Psoas muscle (tissue), 7 donors: ENCODE measurements at regions not wholly inside any gene's neighbourhood (a gene's known extent, or its start where the extent isn't known, plus 50 kb on each side); places are given as distances from the start of the nearest gene placed in this dataset.

Experiments
- ATAC-seq, 4 donors: fragments of 200-7000 bp; cut with Tn5 transposase; one replicate each; pipeline ENCODE4 v1.9.1; 2020; ENCODE audit warnings: moderate library complexity in 3 of 4, mild to moderate bottlenecking in 2 of 4
- DNase-seq, 2 donors: peaks; one replicate each; pipeline ENCODE4 v3.0.0-alpha.2; 2020
- H3K27ac ChIP-seq: fragments of 200-600 bp; one replicate; pipeline ENCODE4 v1.8.0; 2022
- H3K27me3 ChIP-seq, 3 donors: fragments of 200-600 bp in 1 of 3; one replicate each; pipeline versions ENCODE4 v1.6.1 to v1.8.0; 2013 to 2022; ENCODE audit warnings: low read length in 2 of 3, mild to moderate bottlenecking in 2 of 3, moderate library complexity in 1 of 3; ENCODE audit not compliant: insufficient read depth in 3 of 3
- H3K36me3 ChIP-seq, 2 donors: fragments of 200-600 bp in 1 of 2; one replicate each; pipeline versions ENCODE4 v1.6.1 to v1.8.0; 2013 to 2022; ENCODE audit warnings: low read depth in 1 of 2, mild to moderate bottlenecking in 1 of 2, moderate library complexity in 1 of 2; ENCODE audit not compliant: insufficient read depth in 1 of 2
- H3K4me1 ChIP-seq: fragments of 200-600 bp; one replicate; pipeline ENCODE4 v1.8.0; 2022
- H3K4me3 ChIP-seq: fragments of 200-600 bp; one replicate; pipeline ENCODE4 v1.8.0; 2022; ENCODE audit warnings: mild to moderate bottlenecking
- H3K9me3 ChIP-seq: fragments of 200-600 bp; one replicate; pipeline ENCODE4 v1.8.0; 2022
- WGBS, 3 donors: extraction: QIAGEN DNeasy Blood & Tissue Kit; methylation state at CpG; one replicate each; pipeline versions ENCODE4 v1.1.6 to v1.1.7; 2013; 5-methylcytosine and 5-hydroxymethylcytosine counted together
- intact Hi-C, 2 donors: fragments of 100-400 bp; cut with DNase I; formaldehyde crosslinking; loops; one replicate each; pipeline versions ENCODE4 v1.11.0 to v1.14.2; 2022
- TF ChIP-seq, protein P1 (sequence below): fragments of 200-600 bp; IDR thresholded peaks from one replicate; pipeline ENCODE4 v1.8.0; 2022; ENCODE audit warnings: antibody characterized with exemption
- donor health status: healthy with polysubstance abuse.
- donor health status: DM: no; HTN: no; CAD: no; lungs with moderate emphysema.
- donor health status: Bipolar disorder and iron deficiency.
- donor health status: healthy.
- donor health status: DM: yes; HTN: yes; CAD: no.
- donor health status: DM: no; HTN: no; CAD: no.
- donor health status: DM: yes; HTN: yes; CAD: no.

GRCh38 chr3:115347737-115348136, 200.6 kb upstream of the ZBTB20 start:
- Histone ChIP-seq H3K36me3 (no peaks in the 10 kb centered on the region), H3K9me3 (no peaks in the 10 kb centered on the region), H3K4me3 (no peak overlapping the region), H3K27ac (no peak overlapping the region), H3K27me3 (no peaks in the 10 kb centered on the region), H3K4me1 (no peaks in the 10 kb centered on the region)
- TF ChIP-seq, protein P1, sequence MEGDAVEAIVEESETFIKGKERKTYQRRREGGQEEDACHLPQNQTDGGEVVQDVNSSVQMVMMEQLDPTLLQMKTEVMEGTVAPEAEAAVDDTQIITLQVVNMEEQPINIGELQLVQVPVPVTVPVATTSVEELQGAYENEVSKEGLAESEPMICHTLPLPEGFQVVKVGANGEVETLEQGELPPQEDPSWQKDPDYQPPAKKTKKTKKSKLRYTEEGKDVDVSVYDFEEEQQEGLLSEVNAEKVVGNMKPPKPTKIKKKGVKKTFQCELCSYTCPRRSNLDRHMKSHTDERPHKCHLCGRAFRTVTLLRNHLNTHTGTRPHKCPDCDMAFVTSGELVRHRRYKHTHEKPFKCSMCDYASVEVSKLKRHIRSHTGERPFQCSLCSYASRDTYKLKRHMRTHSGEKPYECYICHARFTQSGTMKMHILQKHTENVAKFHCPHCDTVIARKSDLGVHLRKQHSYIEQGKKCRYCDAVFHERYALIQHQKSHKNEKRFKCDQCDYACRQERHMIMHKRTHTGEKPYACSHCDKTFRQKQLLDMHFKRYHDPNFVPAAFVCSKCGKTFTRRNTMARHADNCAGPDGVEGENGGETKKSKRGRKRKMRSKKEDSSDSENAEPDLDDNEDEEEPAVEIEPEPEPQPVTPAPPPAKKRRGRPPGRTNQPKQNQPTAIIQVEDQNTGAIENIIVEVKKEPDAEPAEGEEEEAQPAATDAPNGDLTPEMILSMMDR, result no peak
- DNase-seq (no peak), ATAC-seq (no peak)
- WGBS, 3 donors, result 51 to 58% (median 53%) methylated on average over 2 of the region's 2 CpGs
- intact Hi-C loops, result no loop called here

DNA sequence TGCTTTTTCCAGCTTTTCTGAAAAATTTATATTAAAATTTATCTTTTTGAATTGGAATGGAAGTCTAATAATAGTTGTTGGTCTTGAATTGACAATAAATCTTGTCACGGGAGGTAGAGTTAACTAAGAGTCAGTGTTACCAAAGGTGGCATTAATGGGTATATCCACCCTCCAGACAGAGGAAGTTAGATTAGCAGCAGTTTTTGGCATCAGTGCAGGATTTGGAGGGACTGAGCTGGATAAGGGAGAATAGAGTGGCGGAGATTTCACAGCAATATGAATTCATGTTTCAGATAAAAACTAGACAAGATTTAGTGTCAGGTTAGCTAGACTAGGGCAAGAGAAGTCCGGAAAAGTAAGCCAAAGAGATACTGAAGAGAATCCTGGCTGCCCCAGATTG, 201.3 kb upstream of the ZBTB20 start:
- Histone ChIP-seq H3K27ac (no peak overlapping the region), H3K9me3 (no peaks in the 10 kb centered on the region), H3K27me3 (no peaks in the 10 kb centered on the region), H3K4me1 (no peaks in the 10 kb centered on the region), H3K36me3 (no peaks in the 10 kb centered on the region), H3K4me3 (no peak overlapping the region)
- TF ChIP-seq, protein P1, result no peak
- intact Hi-C loops, result no loop called here
- DNase-seq, result no peak
- no peak for ATAC-seq
- WGBS, 3 donors, result 74 to 83% (median 76%) methylated on average over 3 of the region's 3 CpGs

DNA sequence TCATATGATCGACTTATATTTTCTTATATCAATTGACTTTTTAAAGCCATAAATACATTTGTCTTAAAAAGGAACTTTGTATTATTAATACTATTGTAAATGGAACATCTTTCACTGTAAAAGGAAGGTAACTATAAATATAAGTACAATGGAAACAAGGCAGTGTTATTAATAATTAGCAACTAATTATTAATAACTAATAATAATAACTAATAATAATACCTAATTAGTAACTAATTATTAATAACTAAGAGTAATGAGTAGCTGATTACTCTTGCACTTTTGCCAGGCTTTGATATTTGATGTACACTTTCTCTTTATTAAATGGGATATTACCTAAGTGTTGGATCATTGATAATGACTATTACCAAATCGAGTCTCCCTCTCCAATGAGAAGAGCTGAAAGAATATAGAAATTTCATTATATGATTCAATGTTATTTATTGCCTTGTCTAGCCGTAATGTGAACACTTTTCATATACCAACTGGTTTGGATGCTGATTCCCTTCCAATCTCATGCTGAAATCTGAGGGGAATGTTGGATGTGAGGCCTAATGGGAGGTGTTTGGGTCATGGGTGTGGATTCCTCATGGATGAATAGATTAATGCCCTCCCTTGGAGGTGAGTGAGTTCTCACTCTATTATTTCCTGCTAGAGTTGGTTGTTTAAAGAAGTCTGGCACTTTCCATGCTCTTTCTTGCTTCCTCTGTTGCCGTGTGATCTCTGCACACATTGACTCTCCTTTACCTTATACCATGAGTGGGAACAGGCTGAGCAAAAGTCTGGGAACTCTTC, 202.1 kb upstream of the ZBTB20 start:
- WGBS, 3 donors, result 89 to 93% (median 90%) methylated on average over 4 of the region's 4 CpGs
- TF ChIP-seq, protein P1, result no peak
- intact Hi-C loops, result no loop called here

DNA sequence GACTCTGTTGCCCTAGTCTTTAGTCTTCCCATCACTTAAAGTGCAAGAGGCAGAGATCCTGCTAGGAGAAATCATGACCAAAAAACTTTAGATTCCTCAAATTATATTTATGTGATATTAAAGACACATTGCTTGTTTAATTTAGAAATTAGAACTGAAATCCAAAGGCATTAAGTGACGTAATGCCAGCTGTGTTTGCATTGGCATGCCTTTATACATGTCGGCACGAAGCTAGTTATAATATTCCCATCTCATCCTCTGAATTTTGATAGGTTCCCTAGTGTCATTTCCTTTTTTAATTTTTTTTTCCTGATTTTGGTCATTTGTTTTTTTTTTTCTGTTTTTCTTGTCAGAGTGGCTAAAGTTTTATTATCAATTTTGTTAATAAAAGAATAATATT, 203.5 kb upstream of the ZBTB20 start:
- Histone ChIP-seq H3K27me3 (no peaks in the 10 kb centered on the region), H3K27ac (no peak overlapping the region), H3K9me3 (no peaks in the 10 kb centered on the region), H3K4me3 (no peak overlapping the region), H3K4me1 (no peaks in the 10 kb centered on the region), H3K36me3 (no peaks in the 10 kb centered on the region)
- WGBS, 3 donors, result 46 to 54% (median 50%) methylated on average over 3 of the region's 3 CpGs
- TF ChIP-seq, protein P1, result no peak
- intact Hi-C loops, result no loop called here
- no peak for ATAC-seq
- no peak for DNase-seq

More for the DNA sequence above, 202.1 kb upstream of the ZBTB20 start:
- ATAC-seq, result no peak
- no peak overlapping the region for H3K27ac ChIP-seq
- DNase-seq, result no peak
- no peak overlapping the region for H3K4me3 ChIP-seq
- H3K4me1 ChIP-seq, result no peaks in the 10 kb centered on the region
- H3K27me3 ChIP-seq, result no peaks in the 10 kb centered on the region
- H3K9me3 ChIP-seq, result no peaks in the 10 kb centered on the region
- no peaks in the 10 kb centered on the region for H3K36me3 ChIP-seq

- 86 to 91% (median 88%) methylated on average over 4 of the region's 4 CpGs for WGBS, 3 donors
- DNase-seq, result no peak
- Histone ChIP-seq H3K36me3 (no peaks in the 10 kb centered on the region), H3K9me3 (no peaks in the 10 kb centered on the region), H3K4me3 (no peak overlapping the region), H3K27me3 (no peaks in the 10 kb centered on the region), H3K4me1 (no peaks in the 10 kb centered on the region), H3K27ac (no peak overlapping the region)
- TF ChIP-seq, protein P1, result no peak
- intact Hi-C loops, result no loop called here
- ATAC-seq, result no peak
These were observed 204.1 kb upstream of the ZBTB20 start for GRCh38 chr3:115351193-115351592.
